GM12891 (cell line): ENCODE measurements at regions not wholly inside any gene's neighbourhood (a gene's known extent, or its start where the extent isn't known, plus 50 kb on each side); places are given as distances from the start of the nearest gene placed in this dataset.

Experiments used
- PAX5 ChIP-seq: IDR thresholded peaks from 2 replicates; pipeline ENCODE4 v1.6.1; 2011; ENCODE audit warnings: low read length, moderate library complexity, mild to moderate bottlenecking; ENCODE audit not compliant: insufficient read depth, severe bottlenecking
- POLR2A ChIP-seq: IDR thresholded peaks from 2 replicates; pipeline ENCODE4 v1.6.1; 2011; ENCODE audit warnings: low read depth, low read length, control low read depth
- POLR2AphosphoS5 ChIP-seq: IDR thresholded peaks from 2 replicates; pipeline ENCODE4 v1.6.1; 2011; ENCODE audit warnings: low read depth, low read length, control low read depth
- SPI1 ChIP-seq: IDR thresholded peaks from 2 replicates; pipeline ENCODE4 v1.6.1; 2011; ENCODE audit warnings: low read depth, low read length, control low read depth
- TAF1 ChIP-seq: IDR thresholded peaks from 2 replicates; pipeline ENCODE4 v1.6.1; 2011; ENCODE audit warnings: low read depth, low read length, control low read depth

- TF ChIP-seq POLR2AphosphoS5 (no peak), TAF1 (no peak), POLR2A (no peak), SPI1 (no peak), PAX5 (no peak)
These were observed 1597.3 kb upstream of the LRRTM3 start for GRCh38 chr10:65328486-65328885.
